ENCODE measurements at regions not wholly inside any gene's neighbourhood (a gene's known extent, or its start where the extent isn't known, plus 50 kb on each side); places are given as distances from the start of the nearest gene placed in this dataset.

- TF ChIP-seq, protein P1, sequence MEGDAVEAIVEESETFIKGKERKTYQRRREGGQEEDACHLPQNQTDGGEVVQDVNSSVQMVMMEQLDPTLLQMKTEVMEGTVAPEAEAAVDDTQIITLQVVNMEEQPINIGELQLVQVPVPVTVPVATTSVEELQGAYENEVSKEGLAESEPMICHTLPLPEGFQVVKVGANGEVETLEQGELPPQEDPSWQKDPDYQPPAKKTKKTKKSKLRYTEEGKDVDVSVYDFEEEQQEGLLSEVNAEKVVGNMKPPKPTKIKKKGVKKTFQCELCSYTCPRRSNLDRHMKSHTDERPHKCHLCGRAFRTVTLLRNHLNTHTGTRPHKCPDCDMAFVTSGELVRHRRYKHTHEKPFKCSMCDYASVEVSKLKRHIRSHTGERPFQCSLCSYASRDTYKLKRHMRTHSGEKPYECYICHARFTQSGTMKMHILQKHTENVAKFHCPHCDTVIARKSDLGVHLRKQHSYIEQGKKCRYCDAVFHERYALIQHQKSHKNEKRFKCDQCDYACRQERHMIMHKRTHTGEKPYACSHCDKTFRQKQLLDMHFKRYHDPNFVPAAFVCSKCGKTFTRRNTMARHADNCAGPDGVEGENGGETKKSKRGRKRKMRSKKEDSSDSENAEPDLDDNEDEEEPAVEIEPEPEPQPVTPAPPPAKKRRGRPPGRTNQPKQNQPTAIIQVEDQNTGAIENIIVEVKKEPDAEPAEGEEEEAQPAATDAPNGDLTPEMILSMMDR (IDR thresholded peaks at IDR 0.05 in 8 of 11, conservative IDR thresholded peaks at IDR 0.05 in 3 of 11), result no peak
- TF ChIP-seq POLR2A (IDR thresholded peaks at IDR 0.05), result no peak
Measured at GRCh38 chr3:66907136-66907535, 91.0 kb upstream of the KBTBD8 start.

All from spleen (tissue), 7 donors.